ENCODE measurements at regions not wholly inside any gene's neighbourhood (a gene's known extent, or its start where the extent isn't known, plus 50 kb on each side); places are given as distances from the start of the nearest gene placed in this dataset.

GRCh38 chr22:27624042-27624441 is 177.5 kb downstream of the MN1 start:
- H3K9me3 ChIP-seq (replicated peaks in 1 of 2; ENCODE audit: control insufficient read depth in 2 of 2, insufficient read depth in 1 of 2, low read depth in 1 of 2, low read length in 2 of 2), result peaks cover 2 to 9% of the 10 kb centered on the region in 2 donors
- no peak overlapping the region for H3K4ac ChIP-seq (ENCODE audit: low read length)
- no peak overlapping the region for H2AK5ac ChIP-seq (ENCODE audit: low read depth, low read length)
- no peaks in the 10 kb centered on the region for H3K36me3 ChIP-seq (replicated peaks in 1 of 2; ENCODE audit: control insufficient read depth in 2 of 2, insufficient read depth in 2 of 2, low read length in 2 of 2)
- H3K27ac ChIP-seq (replicated peaks; ENCODE audit: low read length), result no peak overlapping the region
- H2BK5ac ChIP-seq (ENCODE audit: low read length), result no peak overlapping the region
- no peaks in the 10 kb centered on the region for H3K27me3 ChIP-seq (ENCODE audit: control insufficient read depth in 3 of 3, insufficient read depth in 3 of 3, low read depth in 1 of 3, low read length in 3 of 3)
- no peak overlapping the region for H2BK15ac ChIP-seq (ENCODE audit: low read length)
- no CpG with 5 or more reads among the region's 4 CpGs for WGBS, 2 donors (ENCODE audit: extremely low coverage in 2 of 2, insufficient read length in 2 of 2, insufficient replicate concordance in 1 of 2)
- H3K4me2 ChIP-seq (ENCODE audit: insufficient read depth, low read length, poor library complexity, severe bottlenecking), result no peak overlapping the region
- H2BK12ac ChIP-seq (ENCODE audit: low read length), result peak overlapping the region; percentile 51
- peaks cover 3% of the 10 kb centered on the region in 2 donors for H3K4me1 ChIP-seq (ENCODE audit: control insufficient read depth in 2 of 2, insufficient read depth in 1 of 2, low read depth in 1 of 2, low read length in 2 of 2)
- H3K79me1 ChIP-seq (ENCODE audit: low read depth, low read length), result no peaks in the 10 kb centered on the region
- H4K8ac ChIP-seq (ENCODE audit: low read depth, low read length), result no peak overlapping the region
- DNase-seq (ENCODE audit: low spot score), result no peak
- H3K18ac ChIP-seq (ENCODE audit: low read length), result peak overlapping the region; percentile 68
- no peak overlapping the region for H3K9ac ChIP-seq (ENCODE audit: low read depth, low read length, poor library complexity)
- H2AFZ ChIP-seq (ENCODE audit: low read length), result no peak overlapping the region
- H2BK120ac ChIP-seq (ENCODE audit: low read depth, low read length), result no peak overlapping the region
- H3K4me3 ChIP-seq (ENCODE audit: low read length in 2 of 2), result no peak overlapping the region
- H4K91ac ChIP-seq (ENCODE audit: low read depth, low read length, poor library complexity), result no peak overlapping the region
- no peak overlapping the region for H3K23ac ChIP-seq (ENCODE audit: low read depth, low read length, poor library complexity)
- H3K14ac ChIP-seq (ENCODE audit: low read length), result no peak overlapping the region

- no peak overlapping the region for H3K4me2 ChIP-seq (ENCODE audit: insufficient read depth, low read length, poor library complexity, severe bottlenecking)
- no peaks in the 10 kb centered on the region for H3K27me3 ChIP-seq (ENCODE audit: control insufficient read depth in 3 of 3, insufficient read depth in 3 of 3, low read depth in 1 of 3, low read length in 3 of 3)
- H2AK5ac ChIP-seq (ENCODE audit: low read depth, low read length), result no peak overlapping the region
- no peak for DNase-seq (ENCODE audit: low spot score)
- H2BK5ac ChIP-seq (ENCODE audit: low read length), result no peak overlapping the region
- no peak overlapping the region for H3K27ac ChIP-seq (replicated peaks; ENCODE audit: low read length)
- H3K9me3 ChIP-seq (replicated peaks in 1 of 2; ENCODE audit: control insufficient read depth in 2 of 2, insufficient read depth in 1 of 2, low read depth in 1 of 2, low read length in 2 of 2), result peaks cover 2 to 6% of the 10 kb centered on the region in 2 donors
- no peaks in the 10 kb centered on the region for H3K36me3 ChIP-seq (replicated peaks in 1 of 2; ENCODE audit: control insufficient read depth in 2 of 2, insufficient read depth in 2 of 2, low read length in 2 of 2)
- H3K14ac ChIP-seq (ENCODE audit: low read length), result no peak overlapping the region
- H3K4ac ChIP-seq (ENCODE audit: low read length), result no peak overlapping the region
- H2BK15ac ChIP-seq (ENCODE audit: low read length), result no peak overlapping the region
- H3K4me1 ChIP-seq (ENCODE audit: control insufficient read depth in 2 of 2, insufficient read depth in 1 of 2, low read depth in 1 of 2, low read length in 2 of 2), result peaks cover 3 to 5% of the 10 kb centered on the region in 2 donors
- no peak overlapping the region for H4K91ac ChIP-seq (ENCODE audit: low read depth, low read length, poor library complexity)
- no peak overlapping the region for H3K9ac ChIP-seq (ENCODE audit: low read depth, low read length, poor library complexity)
- H3K23ac ChIP-seq (ENCODE audit: low read depth, low read length, poor library complexity), result no peak overlapping the region
- no CpG with 5 or more reads among the region's 1 CpG for WGBS, 2 donors (ENCODE audit: extremely low coverage in 2 of 2, insufficient read length in 2 of 2, insufficient replicate concordance in 1 of 2)
- no peak overlapping the region for H2BK12ac ChIP-seq (ENCODE audit: low read length)
- H3K4me3 ChIP-seq (ENCODE audit: low read length in 2 of 2), result no peak overlapping the region
- no peak overlapping the region for H3K18ac ChIP-seq (ENCODE audit: low read length)
- no peak overlapping the region for H2AFZ ChIP-seq (ENCODE audit: low read length)
- no peak overlapping the region for H4K8ac ChIP-seq (ENCODE audit: low read depth, low read length)
- H2BK120ac ChIP-seq (ENCODE audit: low read depth, low read length), result no peak overlapping the region
- no peaks in the 10 kb centered on the region for H3K79me1 ChIP-seq (ENCODE audit: low read depth, low read length)
Measured at GRCh38 chr22:27624705-27625104, 176.9 kb downstream of the MN1 start.

GRCh38 chr22:27625769-27626674 is 175.5 kb downstream of the MN1 start:
- Histone ChIP-seq H2BK120ac (ENCODE audit: low read depth, low read length) (no peak overlapping the region), H3K27ac (replicated peaks; ENCODE audit: low read length) (no peak overlapping the region), H3K4me2 (ENCODE audit: insufficient read depth, low read length, poor library complexity, severe bottlenecking) (no peak overlapping the region), H4K91ac (ENCODE audit: low read depth, low read length, poor library complexity) (no peak overlapping the region), H3K79me1 (ENCODE audit: low read depth, low read length) (no peaks in the 10 kb centered on the region), H3K18ac (ENCODE audit: low read length) (no peak overlapping the region), H2AFZ (ENCODE audit: low read length) (no peak overlapping the region), H3K27me3 (ENCODE audit: control insufficient read depth in 3 of 3, insufficient read depth in 3 of 3, low read depth in 1 of 3, low read length in 3 of 3) (no peaks in the 10 kb centered on the region), H2AK5ac (ENCODE audit: low read depth, low read length) (no peak overlapping the region), H3K4me3 (ENCODE audit: low read length in 2 of 2) (no peak overlapping the region), H4K8ac (ENCODE audit: low read depth, low read length) (no peak overlapping the region), H3K36me3 (replicated peaks in 1 of 2; ENCODE audit: control insufficient read depth in 2 of 2, insufficient read depth in 2 of 2, low read length in 2 of 2) (no peaks in the 10 kb centered on the region), H3K9ac (ENCODE audit: low read depth, low read length, poor library complexity) (no peak overlapping the region), H2BK15ac (ENCODE audit: low read length) (no peak overlapping the region), H2BK12ac (ENCODE audit: low read length) (peak overlapping the region; percentile 64), H3K23ac (ENCODE audit: low read depth, low read length, poor library complexity) (no peak overlapping the region), H3K4ac (ENCODE audit: low read length) (no peak overlapping the region), H3K9me3 (replicated peaks in 1 of 2; ENCODE audit: control insufficient read depth in 2 of 2, insufficient read depth in 1 of 2, low read depth in 1 of 2, low read length in 2 of 2) (peaks cover 0 to 3% of the 10 kb centered on the region in 2 donors), H3K4me1 (ENCODE audit: control insufficient read depth in 2 of 2, insufficient read depth in 1 of 2, low read depth in 1 of 2, low read length in 2 of 2) (peaks cover 10 to 11% of the 10 kb centered on the region in 2 donors), H2BK5ac (ENCODE audit: low read length) (no peak overlapping the region), H3K14ac (ENCODE audit: low read length) (no peak overlapping the region)
- no CpG with 5 or more reads among the region's 12 CpGs for WGBS, 2 donors (ENCODE audit: extremely low coverage in 2 of 2, insufficient read length in 2 of 2, insufficient replicate concordance in 1 of 2)
- no peak for DNase-seq (ENCODE audit: low spot score)

- Histone ChIP-seq H3K9me3 (replicated peaks in 1 of 2; ENCODE audit: control insufficient read depth in 2 of 2, insufficient read depth in 1 of 2, low read depth in 1 of 2, low read length in 2 of 2) (peaks cover 0 to 3% of the 10 kb centered on the region in 2 donors), H3K4me3 (ENCODE audit: low read length in 2 of 2) (no peak overlapping the region), H3K79me1 (ENCODE audit: low read depth, low read length) (no peaks in the 10 kb centered on the region), H3K4me2 (ENCODE audit: insufficient read depth, low read length, poor library complexity, severe bottlenecking) (no peak overlapping the region), H2AFZ (ENCODE audit: low read length) (peak overlapping the region; percentile 25), H2BK120ac (ENCODE audit: low read depth, low read length) (no peak overlapping the region), H2AK5ac (ENCODE audit: low read depth, low read length) (no peak overlapping the region), H3K18ac (ENCODE audit: low read length) (peak overlapping the region; percentile 89), H3K4ac (ENCODE audit: low read length) (no peak overlapping the region), H3K36me3 (replicated peaks in 1 of 2; ENCODE audit: control insufficient read depth in 2 of 2, insufficient read depth in 2 of 2, low read length in 2 of 2) (no peaks in the 10 kb centered on the region), H4K91ac (ENCODE audit: low read depth, low read length, poor library complexity) (no peak overlapping the region), H3K4me1 (ENCODE audit: control insufficient read depth in 2 of 2, insufficient read depth in 1 of 2, low read depth in 1 of 2, low read length in 2 of 2) (peaks cover 12 to 13% of the 10 kb centered on the region in 2 donors), H3K23ac (ENCODE audit: low read depth, low read length, poor library complexity) (no peak overlapping the region), H2BK5ac (ENCODE audit: low read length) (no peak overlapping the region), H2BK15ac (ENCODE audit: low read length) (peak overlapping the region; percentile 60), H3K27ac (replicated peaks; ENCODE audit: low read length) (no peak overlapping the region), H2BK12ac (ENCODE audit: low read length) (no peak overlapping the region), H4K8ac (ENCODE audit: low read depth, low read length) (no peak overlapping the region), H3K9ac (ENCODE audit: low read depth, low read length, poor library complexity) (no peak overlapping the region), H3K27me3 (ENCODE audit: control insufficient read depth in 3 of 3, insufficient read depth in 3 of 3, low read depth in 1 of 3, low read length in 3 of 3) (no peaks in the 10 kb centered on the region), H3K14ac (ENCODE audit: low read length) (no peak overlapping the region)
- no CpG with 5 or more reads among the region's 7 CpGs for WGBS, 2 donors (ENCODE audit: extremely low coverage in 2 of 2, insufficient read length in 2 of 2, insufficient replicate concordance in 1 of 2)
- no peak for DNase-seq (ENCODE audit: low spot score)
Measured at GRCh38 chr22:27626675-27627443, 174.7 kb downstream of the MN1 start.

Measured in neuronal stem cell (in vitro differentiated cells).